Esophagus muscularis mucosa (tissue), 4 donors: ENCODE measurements at regions not wholly inside any gene's neighbourhood (a gene's known extent, or its start where the extent isn't known, plus 50 kb on each side); places are given as distances from the start of the nearest gene placed in this dataset.

Experiments
- DNase-seq: peaks from one replicate; pipeline ENCODE4 v3.0.0-alpha.2; 2017; ENCODE audit errors: extremely low spot score
- H3K27ac ChIP-seq, 4 donors: fragments of 200-600 bp; sonication (generic); replicated peaks in 1 of 4; 1 replicate in 3 of 4; 2 replicates in 1 of 4; pipeline ENCODE4 v1.5.1; 2016 to 2019; ENCODE audit warnings: mild to moderate bottlenecking in 1 of 4
- H3K27me3 ChIP-seq, 4 donors: fragments of 200-600 bp; sonication (generic); one replicate each; pipeline versions ENCODE4 v1.5.1 to v1.6.0; 2016 to 2019
- H3K36me3 ChIP-seq, 4 donors: fragments of 200-600 bp; sonication (generic); one replicate each; pipeline ENCODE4 v1.5.1; 2016 to 2019
- H3K4me1 ChIP-seq, 4 donors: fragments of 200-600 bp; sonication (generic); one replicate each; pipeline ENCODE4 v1.5.1; 2016 to 2019
- H3K4me3 ChIP-seq, 4 donors: fragments of 200-600 bp; sonication (generic); 1 replicate in 2 of 4; 2 replicates in 2 of 4; pipeline ENCODE4 v1.5.1; 2016 to 2019; ENCODE audit warnings: mild to moderate bottlenecking in 4 of 4, moderate library complexity in 1 of 4
- H3K9me3 ChIP-seq, 4 donors: fragments of 200-600 bp; sonication (generic); 1 replicate in 3 of 4; 2 replicates in 1 of 4; pipeline ENCODE4 v1.5.1; 2016 to 2019
- EP300 ChIP-seq: sonication (generic); formaldehyde crosslinking; IDR thresholded peaks from one replicate; pipeline ENCODE4 v1.6.1; 2017; ENCODE audit warnings: antibody characterized with exemption
- POLR2A ChIP-seq: fragments of 450-650 bp; IDR thresholded peaks from one replicate; pipeline ENCODE4 v1.6.1; 2017; ENCODE audit warnings: antibody characterized with exemption, moderate library complexity, mild to moderate bottlenecking, low read depth
- POLR2AphosphoS5 ChIP-seq, 2 donors: sonication (generic); formaldehyde crosslinking; IDR thresholded peaks; one replicate each; pipeline ENCODE4 v1.6.1; 2017; ENCODE audit warnings: antibody characterized with exemption in 2 of 2
- WGBS: methylation state at CpG from one replicate; pipeline ENCODE4 v1.1.5; 2018; 5-methylcytosine and 5-hydroxymethylcytosine counted together
- intact Hi-C: fragments of 100-400 bp; cut with DNase I; formaldehyde crosslinking; loops from one replicate; pipeline ENCODE4 v1.15.1; 2023
- TF ChIP-seq, protein P1 (sequence below), 3 experiments: fragments of 200-600 bp in 2 of 3; fragments of 450-650 bp in 1 of 3; sonication (generic) in 2 of 3; IDR thresholded peaks; one replicate each; pipeline ENCODE4 v1.5.1; 2017 to 2019; ENCODE audit warnings: antibody characterized with exemption in 3 of 3, mild to moderate bottlenecking in 2 of 3, moderate library complexity in 1 of 3

DNA sequence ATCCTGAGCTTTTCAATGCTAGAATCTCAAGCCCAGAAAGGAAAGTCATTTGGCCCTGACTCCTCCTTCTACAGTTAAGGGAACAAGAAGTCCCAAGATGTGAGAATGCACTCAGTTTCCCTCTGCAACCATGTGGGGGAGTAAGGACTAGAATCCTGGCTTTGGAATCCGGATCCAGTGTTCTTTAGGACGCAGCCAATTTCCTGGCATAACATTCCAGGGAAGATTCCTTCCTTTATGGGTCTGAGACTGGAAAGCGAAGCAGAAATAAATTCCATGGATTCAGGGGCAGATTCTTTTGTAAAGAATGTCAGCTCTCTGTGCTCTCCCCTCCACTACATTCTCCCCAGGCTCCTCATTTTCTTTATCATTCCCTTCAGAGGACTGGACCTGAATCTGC lies 151.8 kb upstream of the SOX14 start:
- intact Hi-C loops, result no loop called here
- Histone ChIP-seq H3K27me3 (no peaks in the 10 kb centered on the region), H3K27ac (no peak overlapping the region), H3K4me1 (no peaks in the 10 kb centered on the region), H3K36me3 (no peaks in the 10 kb centered on the region), H3K9me3 (no peaks in the 10 kb centered on the region), H3K4me3 (no peak overlapping the region)
- no peak for DNase-seq
- TF ChIP-seq EP300 (no peak), POLR2A (no peak), POLR2AphosphoS5 (IDR thresholded peaks at IDR 0.05) (no peak)
- TF ChIP-seq, protein P1, sequence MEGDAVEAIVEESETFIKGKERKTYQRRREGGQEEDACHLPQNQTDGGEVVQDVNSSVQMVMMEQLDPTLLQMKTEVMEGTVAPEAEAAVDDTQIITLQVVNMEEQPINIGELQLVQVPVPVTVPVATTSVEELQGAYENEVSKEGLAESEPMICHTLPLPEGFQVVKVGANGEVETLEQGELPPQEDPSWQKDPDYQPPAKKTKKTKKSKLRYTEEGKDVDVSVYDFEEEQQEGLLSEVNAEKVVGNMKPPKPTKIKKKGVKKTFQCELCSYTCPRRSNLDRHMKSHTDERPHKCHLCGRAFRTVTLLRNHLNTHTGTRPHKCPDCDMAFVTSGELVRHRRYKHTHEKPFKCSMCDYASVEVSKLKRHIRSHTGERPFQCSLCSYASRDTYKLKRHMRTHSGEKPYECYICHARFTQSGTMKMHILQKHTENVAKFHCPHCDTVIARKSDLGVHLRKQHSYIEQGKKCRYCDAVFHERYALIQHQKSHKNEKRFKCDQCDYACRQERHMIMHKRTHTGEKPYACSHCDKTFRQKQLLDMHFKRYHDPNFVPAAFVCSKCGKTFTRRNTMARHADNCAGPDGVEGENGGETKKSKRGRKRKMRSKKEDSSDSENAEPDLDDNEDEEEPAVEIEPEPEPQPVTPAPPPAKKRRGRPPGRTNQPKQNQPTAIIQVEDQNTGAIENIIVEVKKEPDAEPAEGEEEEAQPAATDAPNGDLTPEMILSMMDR (IDR thresholded peaks at IDR 0.05), result no peak
- WGBS, result 19% methylated on average over 3 of the region's 3 CpGs

DNA sequence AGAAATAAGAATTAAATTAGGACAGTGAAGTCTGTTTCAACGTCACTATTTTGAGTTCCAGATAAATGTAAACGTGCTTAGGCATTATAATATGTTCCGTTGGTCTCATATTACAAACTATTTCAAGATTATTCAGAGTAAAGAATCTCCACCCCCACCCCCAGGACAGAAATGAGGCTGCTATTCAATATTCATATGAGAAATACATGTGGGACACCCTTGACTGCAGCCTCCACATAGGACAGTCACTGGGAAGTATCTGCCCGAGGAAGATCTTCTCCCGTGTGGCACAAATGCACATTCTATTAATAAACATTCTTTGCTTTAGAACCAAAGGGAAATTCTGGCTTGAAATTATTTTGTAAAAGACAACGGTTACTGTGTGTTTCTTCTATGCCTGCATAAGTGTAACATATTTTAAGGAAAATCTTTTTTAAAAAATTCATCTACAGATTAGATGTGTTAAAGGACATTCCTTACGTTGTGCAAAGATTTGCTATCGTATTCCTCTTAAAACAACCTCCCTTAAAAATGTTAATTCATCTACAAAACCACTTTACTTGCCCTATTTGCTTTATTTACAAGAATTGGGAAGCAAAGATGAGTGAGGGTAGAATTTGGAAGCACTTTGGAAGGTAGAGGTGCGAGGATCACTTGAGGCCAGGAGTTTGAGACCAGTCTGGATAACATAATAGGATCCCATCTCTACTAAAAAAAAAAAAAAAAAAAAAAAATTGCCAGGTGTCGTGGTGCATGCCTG lies 148.3 kb upstream of the SOX14 start:
- no peak for DNase-seq
- TF ChIP-seq POLR2AphosphoS5 (IDR thresholded peaks at IDR 0.05), result no peak
- TF ChIP-seq, protein P1 (IDR thresholded peaks at IDR 0.05), result no peak
- H3K27ac ChIP-seq, result no peak overlapping the region
- no peaks in the 10 kb centered on the region for H3K9me3 ChIP-seq
- no peak overlapping the region for H3K4me3 ChIP-seq
- no peaks in the 10 kb centered on the region for H3K4me1 ChIP-seq
- H3K27me3 ChIP-seq, result no peaks in the 10 kb centered on the region
- no peaks in the 10 kb centered on the region for H3K36me3 ChIP-seq
- intact Hi-C loops, result no loop called here
- 59% methylated on average over 10 of the region's 10 CpGs for WGBS

DNA sequence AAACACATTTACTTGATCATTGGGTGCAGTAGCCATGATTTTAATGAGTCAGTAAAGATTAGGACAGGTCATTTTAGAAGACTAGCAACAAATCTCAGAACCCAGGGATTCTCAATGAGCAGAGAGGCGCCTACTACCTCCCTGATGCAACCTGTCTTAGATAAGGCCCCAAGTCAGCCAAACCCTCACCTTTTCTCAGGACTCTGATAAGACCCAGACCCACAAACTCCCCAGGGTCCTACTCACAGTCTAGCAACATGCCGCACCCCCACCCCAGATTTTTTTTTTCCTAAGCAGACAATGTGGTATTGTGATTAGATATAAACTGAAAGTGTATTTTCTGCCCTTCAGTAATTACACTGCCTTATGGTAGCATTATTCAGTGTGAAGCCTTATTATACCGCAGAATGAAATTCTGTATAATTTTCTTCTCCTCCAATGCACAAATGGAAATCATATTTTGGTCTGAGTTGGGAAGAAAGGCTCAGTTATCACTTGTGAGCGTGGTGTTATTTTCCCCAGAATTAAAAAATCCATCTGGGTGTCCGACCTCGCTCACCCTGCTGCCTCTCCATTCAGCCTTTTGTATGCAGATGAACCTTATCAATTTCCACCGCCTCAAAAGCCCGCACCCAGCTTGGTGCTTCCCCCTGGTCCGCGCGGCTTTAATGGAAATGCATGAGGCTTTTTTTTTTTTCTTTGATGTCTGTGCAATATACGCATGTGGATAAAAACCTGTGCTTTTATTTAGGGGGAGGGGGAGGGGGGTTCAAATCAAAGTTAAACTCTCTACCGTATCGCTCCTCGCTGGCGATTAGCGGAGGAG lies 122.0 kb upstream of the SOX14 start:
- Histone ChIP-seq H3K9me3 (no peaks in the 10 kb centered on the region), H3K36me3 (no peaks in the 10 kb centered on the region), H3K27me3 (peaks cover 0 to 12% (median 0%) of the 10 kb centered on the region in 4 donors), H3K4me3 (no peak overlapping the region), H3K27ac (no peak overlapping the region), H3K4me1 (no peaks in the 10 kb centered on the region)
- 36% methylated on average over 17 of the region's 17 CpGs for WGBS
- intact Hi-C loops, result no loop called here
- DNase-seq, result no peak
- TF ChIP-seq POLR2AphosphoS5 (IDR thresholded peaks at IDR 0.05) (no peak), POLR2A (no peak)
- TF ChIP-seq, protein P1 (IDR thresholded peaks at IDR 0.05), result no peak

DNA sequence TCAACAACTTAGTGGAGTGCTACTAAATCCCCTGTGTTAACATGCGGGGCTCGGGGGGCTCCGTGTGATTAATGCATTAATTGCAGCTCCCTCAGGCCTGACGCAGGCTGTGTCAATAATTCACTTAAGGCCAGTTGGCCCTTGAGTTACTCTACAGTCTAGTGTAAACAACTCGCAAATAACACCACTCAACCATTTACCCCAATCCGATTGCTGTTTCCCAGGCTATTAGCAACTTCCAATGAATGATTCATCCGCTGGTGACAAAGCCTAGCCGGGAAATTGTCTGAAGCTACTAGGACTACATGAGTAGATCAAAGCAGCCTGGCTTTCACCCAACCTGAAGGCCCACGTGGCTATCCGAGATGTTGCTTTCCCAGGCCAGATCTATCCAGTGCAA lies 121.3 kb upstream of the SOX14 start:
- no peak for TF ChIP-seq POLR2A
- no peak for TF ChIP-seq EP300
- TF ChIP-seq POLR2AphosphoS5 (IDR thresholded peaks at IDR 0.05), result no peak
- TF ChIP-seq, protein P1 (IDR thresholded peaks at IDR 0.05), result no peak
- Histone ChIP-seq H3K36me3 (no peaks in the 10 kb centered on the region), H3K27me3 (peaks cover 0 to 12% (median 0%) of the 10 kb centered on the region in 4 donors), H3K4me1 (no peaks in the 10 kb centered on the region), H3K27ac (no peak overlapping the region), H3K4me3 (no peak overlapping the region), H3K9me3 (no peaks in the 10 kb centered on the region)
- no peak for DNase-seq
- whole genome bisulfite sequencing, result 24% methylated on average over 10 of the region's 10 CpGs
- intact Hi-C loops, result no loop called here
